NT2/D1 (cell line): ENCODE measurements at regions not wholly inside any gene's neighbourhood (a gene's known extent, or its start where the extent isn't known, plus 50 kb on each side); places are given as distances from the start of the nearest gene placed in this dataset.

Experiments used
- SUZ12 ChIP-seq: IDR thresholded peaks from 2 replicates; pipeline ENCODE4 v1.6.1; 2011; ENCODE audit not compliant: insufficient read length, insufficient read depth; ENCODE audit errors: extremely low read depth
- YY1 ChIP-seq: IDR thresholded peaks from 2 replicates; pipeline ENCODE4 v1.6.1; 2011; ENCODE audit not compliant: insufficient read length, insufficient read depth
- ZNF274 ChIP-seq: IDR thresholded peaks from 2 replicates; pipeline ENCODE4 v1.6.1; 2011; ENCODE audit warnings: mild to moderate bottlenecking, low read depth, low read length

DNA sequence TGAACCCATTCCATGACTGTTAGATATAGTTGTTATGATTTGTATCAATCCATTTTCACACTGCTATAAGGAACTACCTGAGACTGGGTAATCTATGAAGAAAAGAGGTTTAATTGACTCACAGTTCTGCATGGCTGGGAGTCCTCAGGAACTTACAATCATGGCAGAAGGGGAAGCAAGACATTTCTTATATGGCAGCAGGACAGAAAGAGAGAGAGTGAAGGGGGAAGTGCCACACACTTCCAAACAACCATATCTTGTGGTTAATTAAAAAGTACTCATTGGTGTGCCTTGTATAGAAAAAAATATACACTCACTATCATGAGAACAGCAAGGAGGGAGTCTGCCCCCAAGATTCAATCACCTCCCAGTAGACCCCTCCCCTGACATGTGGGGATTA lies 137.6 kb upstream of the NBPF11 start:
- TF ChIP-seq SUZ12 (no peak), ZNF274 (no peak), YY1 (no peak)
